ENCODE measurements at regions not wholly inside any gene's neighbourhood (a gene's known extent, or its start where the extent isn't known, plus 50 kb on each side); places are given as distances from the start of the nearest gene placed in this dataset.

DNA sequence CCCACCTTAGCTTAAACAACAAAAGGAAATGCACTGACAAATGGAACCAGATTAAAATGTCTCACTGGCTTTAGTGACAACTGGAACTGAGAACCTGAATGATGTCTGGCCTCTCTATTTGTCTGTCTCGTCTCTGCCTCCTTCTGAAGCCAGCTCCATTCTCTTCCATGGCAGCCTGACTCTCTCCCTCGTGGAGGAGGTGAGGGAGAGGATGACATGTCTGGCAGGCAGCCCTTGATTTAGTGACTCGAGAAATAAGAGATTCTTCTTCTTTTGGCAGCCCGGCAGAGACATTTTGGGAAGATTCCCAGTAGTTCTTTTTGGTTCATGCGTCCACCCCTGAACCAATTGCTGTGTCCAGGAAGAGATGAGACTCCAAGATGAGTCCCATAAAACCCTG lies 131.7 kb downstream of the KLF5 start:
- no TSS peak for BruUV-seq (replicated peaks)
- peaks cover 22% of the 10 kb centered on the region for H3K4me1 ChIP-seq (ENCODE audit: insufficient read depth, low read length)
- ChIA-PET CTCF (interaction anchor here (0.6 kb wide), 1 partner anchor 20 kb away, joined by 7 read pairs; no protein-coding TSS in a partner anchor), POLR2A (ENCODE audit: unreplicated experiment) (no interaction called here)
- H3K9me2 ChIP-seq (replicated peaks; ENCODE audit: low read length), result no peaks in the 10 kb centered on the region
- H3K79me2 ChIP-seq (ENCODE audit: low read length), result no peaks in the 10 kb centered on the region
- TF ChIP-seq, protein P1, sequence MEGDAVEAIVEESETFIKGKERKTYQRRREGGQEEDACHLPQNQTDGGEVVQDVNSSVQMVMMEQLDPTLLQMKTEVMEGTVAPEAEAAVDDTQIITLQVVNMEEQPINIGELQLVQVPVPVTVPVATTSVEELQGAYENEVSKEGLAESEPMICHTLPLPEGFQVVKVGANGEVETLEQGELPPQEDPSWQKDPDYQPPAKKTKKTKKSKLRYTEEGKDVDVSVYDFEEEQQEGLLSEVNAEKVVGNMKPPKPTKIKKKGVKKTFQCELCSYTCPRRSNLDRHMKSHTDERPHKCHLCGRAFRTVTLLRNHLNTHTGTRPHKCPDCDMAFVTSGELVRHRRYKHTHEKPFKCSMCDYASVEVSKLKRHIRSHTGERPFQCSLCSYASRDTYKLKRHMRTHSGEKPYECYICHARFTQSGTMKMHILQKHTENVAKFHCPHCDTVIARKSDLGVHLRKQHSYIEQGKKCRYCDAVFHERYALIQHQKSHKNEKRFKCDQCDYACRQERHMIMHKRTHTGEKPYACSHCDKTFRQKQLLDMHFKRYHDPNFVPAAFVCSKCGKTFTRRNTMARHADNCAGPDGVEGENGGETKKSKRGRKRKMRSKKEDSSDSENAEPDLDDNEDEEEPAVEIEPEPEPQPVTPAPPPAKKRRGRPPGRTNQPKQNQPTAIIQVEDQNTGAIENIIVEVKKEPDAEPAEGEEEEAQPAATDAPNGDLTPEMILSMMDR (conservative IDR thresholded peaks at IDR 0.05; ENCODE audit: low read depth, low read length), result no peak
- H3K4me2 ChIP-seq (ENCODE audit: low read length), result peak overlapping the region; percentile 29; the same call in 1 of the 2 replicates
- H2AFZ ChIP-seq (ENCODE audit: low read length), result peak overlapping the region; percentile 43; the same call in 1 of the 2 replicates
- no peaks in the 10 kb centered on the region for H3F3A ChIP-seq (ENCODE audit: low read length, unreplicated experiment)
- no peak for ATAC-seq
- H3K27me3 ChIP-seq (ENCODE audit: low read length), result no peaks in the 10 kb centered on the region
- no peaks in the 10 kb centered on the region for H3K9me3 ChIP-seq (ENCODE audit: low read length)
- H3K27ac ChIP-seq (ENCODE audit: low read length), result no peak overlapping the region
- no peaks in the 10 kb centered on the region for H3K36me3 ChIP-seq (ENCODE audit: low read depth, low read length)
- H4K20me1 ChIP-seq (ENCODE audit: low read length), result no peaks in the 10 kb centered on the region
- no peak overlapping the region for H3K9ac ChIP-seq (ENCODE audit: low read length)
- intact Hi-C loops (cut with micrococcal nuclease), result no loop called here
- DNase-seq, result no peak
- no peak overlapping the region for H3K4me3 ChIP-seq (ENCODE audit: low read length)

DNA sequence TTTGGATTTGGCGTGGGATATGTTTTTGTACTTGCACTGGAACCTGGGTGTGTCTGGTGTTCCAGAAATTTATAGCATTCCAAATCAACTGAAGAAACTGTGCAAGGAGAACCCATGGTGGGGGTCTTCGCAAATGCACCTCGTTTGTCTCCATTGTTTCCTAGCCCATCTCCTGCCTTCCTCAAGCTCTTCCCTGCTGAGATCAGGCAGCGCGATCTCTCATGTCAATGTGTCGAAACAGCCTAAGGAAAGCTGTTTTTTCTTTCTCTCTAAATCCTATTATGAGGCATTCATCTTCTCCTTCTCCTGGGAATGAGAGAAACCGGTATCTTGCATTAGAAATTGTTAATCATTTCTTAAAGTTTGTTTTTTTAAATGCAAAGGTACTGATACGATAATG lies 131.0 kb downstream of the KLF5 start:
- Histone ChIP-seq H3K27ac (ENCODE audit: low read length) (no peak overlapping the region), H3F3A (ENCODE audit: low read length, unreplicated experiment) (no peaks in the 10 kb centered on the region), H3K4me2 (ENCODE audit: low read length) (peak overlapping the region; percentile 29; the same call in 1 of the 2 replicates), H3K9me2 (replicated peaks; ENCODE audit: low read length) (no peaks in the 10 kb centered on the region), H2AFZ (ENCODE audit: low read length) (no peak overlapping the region), H3K9ac (ENCODE audit: low read length) (no peak overlapping the region), H3K27me3 (ENCODE audit: low read length) (no peaks in the 10 kb centered on the region), H3K4me1 (ENCODE audit: insufficient read depth, low read length) (peaks cover 16% of the 10 kb centered on the region), H3K79me2 (ENCODE audit: low read length) (no peaks in the 10 kb centered on the region), H3K4me3 (ENCODE audit: low read length) (no peak overlapping the region), H4K20me1 (ENCODE audit: low read length) (no peaks in the 10 kb centered on the region), H3K9me3 (ENCODE audit: low read length) (no peaks in the 10 kb centered on the region), H3K36me3 (ENCODE audit: low read depth, low read length) (no peaks in the 10 kb centered on the region)
- CTCF ChIA-PET, result no interaction called here
- TF ChIP-seq, protein P1 (conservative IDR thresholded peaks at IDR 0.05; ENCODE audit: low read depth, low read length), result no peak
- TF ChIP-seq EZH2 (IDR thresholded peaks at IDR 0.05; ENCODE audit: low read length, unreplicated experiment), result no peak
- no peak for TF ChIP-seq EZH2phosphoT487 (IDR thresholded peaks at IDR 0.05; ENCODE audit: borderline replicate concordance, low read length)
- ATAC-seq, result no peak
- BruUV-seq (replicated peaks), result no TSS peak
- POLR2A ChIA-PET (ENCODE audit: unreplicated experiment), result no interaction called here
- intact Hi-C loops (cut with micrococcal nuclease), result no loop called here
- DNase-seq, result no peak

DNA sequence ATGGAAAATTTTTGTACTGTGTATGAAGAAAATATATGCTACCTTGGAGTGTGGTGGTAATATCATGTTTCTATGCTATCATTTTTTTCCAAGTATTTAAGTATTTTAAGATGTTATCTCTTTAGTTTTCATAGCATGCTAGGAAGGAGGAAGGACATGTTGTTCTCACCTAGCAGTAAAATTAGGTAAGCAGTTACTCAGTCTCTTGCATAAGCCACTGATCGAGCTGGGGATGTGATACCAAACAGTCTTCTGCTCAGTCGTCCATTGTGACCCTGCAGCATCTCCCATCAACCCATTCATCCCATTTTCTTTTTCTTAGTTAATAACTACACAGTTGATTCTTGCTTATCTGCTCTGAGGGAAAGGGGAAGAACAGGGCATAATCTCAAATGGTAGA lies 130.6 kb downstream of the KLF5 start:
- Histone ChIP-seq H3K9ac (ENCODE audit: low read length) (no peak overlapping the region), H3K4me2 (ENCODE audit: low read length) (no peak overlapping the region), H3K9me3 (ENCODE audit: low read length) (no peaks in the 10 kb centered on the region), H4K20me1 (ENCODE audit: low read length) (no peaks in the 10 kb centered on the region), H3K9me2 (replicated peaks; ENCODE audit: low read length) (no peaks in the 10 kb centered on the region), H3K27ac (ENCODE audit: low read length) (no peak overlapping the region), H3K36me3 (ENCODE audit: low read depth, low read length) (no peaks in the 10 kb centered on the region), H3K27me3 (ENCODE audit: low read length) (no peaks in the 10 kb centered on the region), H2AFZ (ENCODE audit: low read length) (no peak overlapping the region), H3F3A (ENCODE audit: low read length, unreplicated experiment) (no peaks in the 10 kb centered on the region), H3K79me2 (ENCODE audit: low read length) (no peaks in the 10 kb centered on the region), H3K4me1 (ENCODE audit: insufficient read depth, low read length) (peaks cover 12% of the 10 kb centered on the region), H3K4me3 (ENCODE audit: low read length) (no peak overlapping the region)
- intact Hi-C loops (cut with micrococcal nuclease), result no loop called here
- ChIA-PET CTCF (no interaction called here), POLR2A (ENCODE audit: unreplicated experiment) (no interaction called here)
- TF ChIP-seq EZH2phosphoT487 (IDR thresholded peaks at IDR 0.05; ENCODE audit: borderline replicate concordance, low read length), result no peak
- TF ChIP-seq, protein P1 (conservative IDR thresholded peaks at IDR 0.05; ENCODE audit: low read depth, low read length), result no peak
- TF ChIP-seq EZH2 (IDR thresholded peaks at IDR 0.05; ENCODE audit: low read length, unreplicated experiment), result no peak
- DNase-seq (no peak), ATAC-seq (no peak)
- no TSS peak for BruUV-seq (replicated peaks)

Data from PC-3 (cell line).